Prostate gland (tissue), 2 donors: ENCODE measurements at regions not wholly inside any gene's neighbourhood (a gene's known extent, or its start where the extent isn't known, plus 50 kb on each side); places are given as distances from the start of the nearest gene placed in this dataset.

Experiments used
- POLR2A ChIP-seq: fragments of 450-650 bp; IDR thresholded peaks from one replicate; pipeline ENCODE4 v1.6.1; 2016; ENCODE audit warnings: antibody characterized with exemption, mild to moderate bottlenecking
- POLR2AphosphoS5 ChIP-seq: sonication (generic); formaldehyde crosslinking; IDR thresholded peaks from one replicate; pipeline ENCODE4 v1.6.1; 2017; ENCODE audit warnings: antibody characterized with exemption
- TF ChIP-seq, protein P1 (sequence below), 4 experiments: fragments of 200-600 bp in 2 of 4; fragments of 450-650 bp in 2 of 4; sonication (generic) in 2 of 4; IDR thresholded peaks; 1 replicate in 3 of 4; 2 replicates in 1 of 4; pipeline ENCODE4 v1.5.1; 2016 to 2019; ENCODE audit warnings: antibody characterized with exemption in 4 of 4, mild to moderate bottlenecking in 2 of 4, moderate library complexity in 2 of 4

- TF ChIP-seq POLR2A (no peak), POLR2AphosphoS5 (peak; percentile 86)
- TF ChIP-seq, protein P1, sequence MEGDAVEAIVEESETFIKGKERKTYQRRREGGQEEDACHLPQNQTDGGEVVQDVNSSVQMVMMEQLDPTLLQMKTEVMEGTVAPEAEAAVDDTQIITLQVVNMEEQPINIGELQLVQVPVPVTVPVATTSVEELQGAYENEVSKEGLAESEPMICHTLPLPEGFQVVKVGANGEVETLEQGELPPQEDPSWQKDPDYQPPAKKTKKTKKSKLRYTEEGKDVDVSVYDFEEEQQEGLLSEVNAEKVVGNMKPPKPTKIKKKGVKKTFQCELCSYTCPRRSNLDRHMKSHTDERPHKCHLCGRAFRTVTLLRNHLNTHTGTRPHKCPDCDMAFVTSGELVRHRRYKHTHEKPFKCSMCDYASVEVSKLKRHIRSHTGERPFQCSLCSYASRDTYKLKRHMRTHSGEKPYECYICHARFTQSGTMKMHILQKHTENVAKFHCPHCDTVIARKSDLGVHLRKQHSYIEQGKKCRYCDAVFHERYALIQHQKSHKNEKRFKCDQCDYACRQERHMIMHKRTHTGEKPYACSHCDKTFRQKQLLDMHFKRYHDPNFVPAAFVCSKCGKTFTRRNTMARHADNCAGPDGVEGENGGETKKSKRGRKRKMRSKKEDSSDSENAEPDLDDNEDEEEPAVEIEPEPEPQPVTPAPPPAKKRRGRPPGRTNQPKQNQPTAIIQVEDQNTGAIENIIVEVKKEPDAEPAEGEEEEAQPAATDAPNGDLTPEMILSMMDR (IDR thresholded peaks at IDR 0.05) = no peak
These were observed 173.6 kb downstream of the ANKRD30B start for GRCh38 chr18:14921547-14921946.
